HG03039 (cell line): ENCODE measurements at regions not wholly inside any gene's neighbourhood (a gene's known extent, or its start where the extent isn't known, plus 50 kb on each side); places are given as distances from the start of the nearest gene placed in this dataset.
A peak's percentile ranks its signal among the peaks of the same experiment; 100 is the strongest.

Experiments used
- ATAC-seq: cut with Tn5 transposase; IDR thresholded peaks from one replicate; pipeline ENCODE4 v1.9.1; 2021; ENCODE audit warnings: mild to moderate bottlenecking, moderate library complexity; ENCODE audit not compliant: unreplicated experiment

DNA sequence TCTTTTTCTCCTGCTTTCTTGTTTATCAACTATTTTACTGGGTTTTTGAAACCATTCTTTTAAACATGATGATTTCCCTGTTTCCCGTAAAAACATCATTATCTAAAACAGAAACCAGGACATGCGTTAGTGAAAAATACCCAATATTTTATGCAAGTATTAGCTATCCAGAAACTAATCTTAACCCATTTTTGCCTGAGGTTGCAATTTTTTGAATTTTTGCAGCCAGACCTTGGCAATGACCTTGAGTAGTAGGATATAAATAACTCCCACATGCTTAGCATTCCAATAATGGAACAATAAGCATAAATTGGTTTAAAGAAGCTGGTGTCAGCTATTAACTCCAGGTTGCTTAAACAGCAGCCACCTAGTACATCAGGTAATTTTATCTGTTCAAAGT, 308.9 kb upstream of the ANO3 start:
- no peak for ATAC-seq

GRCh38 chr11:26025676-26026075, 306.3 kb upstream of the ANO3 start:
- ATAC-seq, result no peak

- ATAC-seq, result no peak
Observed at GRCh38 chr11:26026078-26026477, 305.9 kb upstream of the ANO3 start.

DNA sequence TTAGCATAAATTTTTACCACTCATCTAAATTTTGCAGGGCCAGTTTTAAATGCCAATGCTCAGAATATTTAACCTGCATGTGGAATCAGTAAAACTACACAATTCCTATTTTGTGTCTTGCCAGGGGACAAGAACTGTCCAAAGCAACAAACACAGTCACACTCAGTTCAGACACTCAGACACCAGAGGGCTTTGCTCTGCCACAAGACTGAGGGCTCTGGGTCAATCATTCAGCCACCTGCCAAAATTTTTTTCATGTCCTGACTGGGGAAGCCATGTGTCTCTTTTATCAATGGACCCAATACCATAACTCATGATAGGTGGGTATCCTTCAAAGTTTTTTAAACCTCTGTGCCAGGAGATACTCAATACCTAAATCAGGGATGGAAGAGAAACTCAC, 304.0 kb upstream of the ANO3 start:
- ATAC-seq, result no peak

DNA sequence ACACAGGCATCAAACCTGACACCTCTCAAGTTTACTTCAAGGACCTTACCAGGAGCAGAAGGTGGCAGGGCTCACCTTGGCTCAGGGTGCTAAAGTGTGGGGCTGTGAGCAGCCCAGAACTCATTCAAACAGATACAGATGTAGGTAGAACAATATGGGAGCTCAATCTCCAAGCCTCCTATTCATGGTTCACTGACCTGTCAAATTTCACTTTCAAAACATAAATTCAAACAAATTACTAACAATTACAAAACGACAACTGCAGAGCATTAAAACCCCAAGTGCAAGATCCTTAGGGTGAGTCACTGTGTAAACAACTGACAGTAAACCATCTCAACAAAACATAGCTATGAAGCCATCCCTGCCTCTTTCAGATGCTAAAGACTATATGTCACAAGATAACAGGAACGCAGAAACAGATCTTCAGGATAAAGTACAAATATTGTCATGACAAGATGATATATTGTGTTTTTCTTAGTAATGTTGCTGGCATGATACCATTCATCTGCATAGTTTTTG, 303.5 kb upstream of the ANO3 start:
- no peak for ATAC-seq

DNA sequence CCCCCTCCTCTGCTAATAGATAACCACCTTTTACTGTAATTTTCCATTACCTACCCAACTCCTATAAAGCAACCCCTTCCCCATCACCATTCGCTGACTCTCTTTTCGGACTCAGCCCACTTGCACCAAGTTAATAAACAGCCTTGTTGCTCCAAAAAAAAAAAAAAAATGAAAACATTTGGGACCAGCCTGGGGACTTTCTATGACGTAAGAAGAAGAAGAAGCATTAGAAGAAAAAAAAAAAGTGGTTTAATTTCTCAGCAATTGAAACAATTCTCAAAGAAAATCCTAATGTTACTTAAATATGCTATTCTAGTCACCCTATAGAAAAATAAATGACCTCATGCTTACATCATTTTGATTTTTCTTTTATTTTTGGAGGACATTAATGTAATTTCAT, 301.5 kb upstream of the ANO3 start:
- ATAC-seq, result no peak

- no peak for ATAC-seq
Observed at GRCh38 chr11:26032241-26032640, 299.7 kb upstream of the ANO3 start.

DNA sequence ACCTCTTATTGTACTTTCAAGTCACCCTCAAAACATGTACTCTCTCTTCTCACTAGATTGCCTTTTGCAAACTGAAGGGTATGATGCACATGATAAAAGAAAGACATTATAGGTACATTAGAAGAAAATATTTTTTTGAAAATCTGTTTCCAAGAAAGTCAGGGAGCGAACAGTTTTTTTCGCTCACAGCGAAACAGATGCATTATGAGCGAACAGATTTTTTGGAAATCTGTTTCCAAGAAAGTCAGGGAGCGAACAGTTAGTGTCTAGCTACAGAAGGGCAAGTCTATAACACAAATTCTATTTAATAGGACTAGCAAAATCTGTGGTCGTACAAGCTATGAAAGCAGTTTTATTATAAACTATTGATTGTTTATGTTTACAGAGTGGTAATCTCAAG, 296.2 kb upstream of the ANO3 start:
- ATAC-seq, result no peak

DNA sequence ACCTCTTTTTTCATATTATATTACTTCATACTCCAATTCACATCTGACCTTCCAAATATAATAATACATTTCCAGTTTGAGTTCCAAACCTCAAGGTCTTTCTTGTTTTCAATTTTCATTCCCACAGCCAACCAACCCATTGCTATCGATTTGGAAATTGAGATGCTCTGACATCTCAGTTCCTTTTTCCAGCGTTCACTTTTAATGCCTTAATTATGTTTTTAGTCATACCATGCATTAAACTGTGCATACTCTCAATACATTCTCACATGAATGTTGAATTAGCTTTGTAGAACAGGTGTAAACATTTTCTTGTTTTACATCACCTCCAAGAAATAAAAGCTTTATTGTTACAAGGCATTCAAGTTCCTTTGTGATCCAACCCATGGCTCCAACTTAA, 294.2 kb upstream of the ANO3 start:
- peak; percentile 47 for ATAC-seq

GRCh38 chr11:26040339-26040738, 291.6 kb upstream of the ANO3 start:
- ATAC-seq, result no peak

GRCh38 chr11:26042113-26042512, 289.8 kb upstream of the ANO3 start:
- no peak for ATAC-seq

DNA sequence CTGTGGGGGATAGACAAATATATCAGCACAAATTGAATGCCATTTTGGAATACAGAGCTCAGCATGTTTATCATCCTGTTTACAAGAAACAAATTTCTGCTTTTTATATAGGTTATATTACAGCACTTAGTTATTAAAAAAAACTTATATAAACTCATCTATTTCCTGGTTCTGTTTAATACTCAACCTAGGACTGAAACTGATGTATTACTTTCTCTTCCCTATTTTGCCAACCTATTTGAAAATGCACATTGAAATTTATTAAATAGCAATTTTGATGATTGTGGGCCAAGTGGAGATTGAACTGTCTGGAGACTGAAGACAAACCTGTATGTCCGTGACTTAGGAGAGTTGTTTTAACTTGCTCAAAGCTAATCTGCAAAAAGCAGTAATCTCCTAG, 288.3 kb upstream of the ANO3 start:
- ATAC-seq, result peak; percentile 43

DNA sequence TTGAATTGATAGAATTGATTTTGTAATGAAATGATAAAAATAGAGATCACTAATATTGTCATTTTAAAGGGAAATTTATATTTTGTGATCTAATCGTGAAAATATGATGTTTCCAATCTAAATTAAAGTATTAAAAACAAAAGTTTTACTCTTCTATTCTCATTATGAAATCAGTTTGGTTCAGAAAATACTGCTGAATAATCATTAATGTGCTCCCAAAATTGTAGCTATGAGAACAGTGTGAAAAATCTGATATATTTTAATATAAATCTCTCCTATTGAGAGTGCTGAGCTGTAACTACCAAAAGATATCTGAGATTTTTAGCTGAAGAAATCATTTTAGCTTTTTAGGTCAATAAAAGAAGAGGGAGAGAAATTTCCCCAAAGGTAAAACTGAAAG, 287.5 kb upstream of the ANO3 start:
- ATAC-seq, result no peak

- ATAC-seq, result no peak
Observed at GRCh38 chr11:26045082-26045481, 286.8 kb upstream of the ANO3 start.

DNA sequence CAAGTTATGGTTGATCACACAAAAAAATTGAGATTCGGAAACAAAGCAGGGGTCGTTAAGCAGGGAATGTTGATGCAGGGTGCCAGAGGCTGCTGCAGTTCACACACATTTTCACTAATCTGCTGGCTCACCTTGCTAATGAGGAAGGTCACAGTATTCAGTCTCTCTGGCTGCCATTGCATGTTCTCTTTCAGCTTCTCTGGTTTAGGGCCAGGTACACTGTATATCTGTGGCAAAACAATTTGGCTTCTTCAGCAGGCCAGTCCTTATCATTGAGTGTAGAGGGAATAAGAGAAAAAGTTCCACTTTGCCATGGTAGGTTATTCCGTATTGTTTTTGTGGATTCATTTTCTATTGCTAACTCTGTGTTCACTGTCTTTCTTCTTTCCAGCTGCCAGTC, 283.7 kb upstream of the ANO3 start:
- no peak for ATAC-seq

GRCh38 chr11:26053966-26054365, 278.0 kb upstream of the ANO3 start:
- ATAC-seq, result no peak

DNA sequence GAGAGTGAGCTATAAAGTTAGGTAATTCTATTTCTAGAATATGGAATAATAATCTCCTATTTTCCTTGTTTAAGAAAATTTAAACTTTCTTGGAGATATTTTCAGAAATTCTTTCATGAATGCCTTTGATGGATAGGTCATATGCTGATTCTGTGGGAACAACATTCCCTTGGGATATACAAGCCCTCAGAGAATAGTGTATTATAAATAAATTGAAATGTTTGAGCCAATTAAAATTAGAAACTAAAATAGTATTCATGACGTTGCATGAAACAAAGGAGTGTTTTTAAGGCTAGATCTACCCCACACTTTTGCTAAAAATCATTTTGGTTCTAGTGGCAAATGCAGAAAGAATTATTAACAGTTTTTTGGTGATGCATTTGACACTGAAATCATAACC, 269.3 kb upstream of the ANO3 start:
- no peak for ATAC-seq

DNA sequence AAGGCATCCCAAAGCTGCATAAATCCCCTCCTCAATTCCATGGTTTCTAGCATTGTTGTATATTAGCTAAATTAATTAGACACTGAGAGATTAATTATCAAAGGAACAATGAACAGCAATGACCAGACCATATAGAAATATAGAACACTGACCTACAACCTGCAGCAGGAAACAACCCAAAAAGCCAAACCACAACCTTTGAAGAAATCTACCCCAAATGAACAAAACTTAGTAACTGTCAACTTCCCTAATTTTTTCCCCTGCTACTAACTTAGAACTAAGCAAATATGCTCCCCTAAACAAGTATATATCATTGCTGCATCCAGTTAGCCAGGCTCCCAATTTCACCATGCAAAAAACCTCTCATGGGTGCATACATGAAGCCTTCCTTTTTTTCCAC, 268.0 kb upstream of the ANO3 start:
- ATAC-seq, result no peak

DNA sequence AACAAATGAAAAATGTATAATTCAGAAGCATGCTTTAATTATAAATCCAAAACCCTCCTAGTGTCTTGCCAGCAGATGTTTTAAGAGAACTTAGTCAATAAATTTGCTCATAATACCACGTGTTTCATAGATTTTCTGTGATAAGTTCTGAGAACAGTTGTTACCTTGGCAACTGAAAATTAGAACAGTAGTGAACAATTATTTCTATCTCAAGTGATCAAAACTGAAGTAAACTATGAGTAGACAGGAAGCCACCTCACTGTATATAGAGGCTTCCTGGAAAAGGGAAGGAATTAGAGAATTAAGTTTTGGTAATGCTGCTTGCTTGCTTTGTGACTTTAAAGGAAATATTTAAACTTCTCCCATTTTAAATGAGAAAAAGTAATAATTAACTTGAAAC, 266.0 kb upstream of the ANO3 start:
- ATAC-seq, result no peak

DNA sequence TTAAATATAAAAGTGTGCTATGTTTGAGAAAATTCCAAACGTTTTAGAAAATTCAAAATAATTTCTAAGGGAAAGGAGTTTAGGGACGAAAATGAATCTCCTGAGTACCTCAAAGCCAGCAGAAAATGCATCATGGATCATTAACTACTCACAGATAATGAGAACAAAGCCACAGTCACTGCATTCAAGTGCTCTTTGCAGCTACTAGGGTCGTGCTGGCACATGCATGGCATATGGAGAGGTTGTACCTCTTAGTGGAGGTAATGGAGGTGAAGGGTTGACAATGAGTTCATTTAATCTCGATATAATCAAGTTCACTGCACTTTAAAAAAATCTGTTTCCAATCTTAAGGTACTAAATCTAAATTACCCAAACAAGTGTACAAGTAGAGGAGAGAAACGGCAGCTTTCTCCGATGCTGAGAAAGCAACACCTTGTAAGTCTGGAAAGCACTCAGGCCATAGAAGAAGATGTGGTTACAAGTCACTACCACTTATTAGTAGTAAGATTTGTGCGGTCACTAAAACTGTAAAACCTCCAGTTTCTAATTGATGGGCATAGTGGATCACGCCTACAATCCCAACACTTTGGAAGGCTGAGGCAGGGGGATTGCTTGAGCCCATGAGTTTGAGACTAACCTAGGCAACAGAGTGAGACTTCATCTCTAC, 261.1 kb upstream of the ANO3 start:
- ATAC-seq, result no peak

DNA sequence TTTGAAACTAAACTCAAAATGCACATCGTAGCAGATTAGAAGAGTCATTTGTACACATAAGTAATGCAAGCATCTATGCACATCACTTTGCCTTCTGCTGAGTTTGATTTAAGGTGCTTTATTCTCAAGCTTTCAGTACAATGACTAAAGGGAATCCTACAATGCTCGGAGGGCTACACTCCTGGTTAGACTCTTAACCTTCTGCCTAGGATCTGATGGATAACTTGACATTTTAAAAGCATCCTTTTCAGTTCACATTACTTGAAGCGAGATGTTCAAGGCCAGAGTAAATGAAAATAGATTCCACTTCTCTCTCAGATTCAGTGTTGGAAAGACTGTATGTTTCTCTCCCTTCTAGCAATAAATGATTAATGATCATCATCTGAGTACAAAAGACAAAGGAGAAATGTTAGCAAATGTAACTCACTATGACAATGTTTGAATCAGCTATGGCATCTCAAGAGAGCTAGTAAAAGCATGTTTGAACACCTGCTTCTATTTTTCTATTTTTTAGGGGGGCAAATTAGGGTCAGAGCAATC, 259.2 kb upstream of the ANO3 start:
- ATAC-seq, result no peak

DNA sequence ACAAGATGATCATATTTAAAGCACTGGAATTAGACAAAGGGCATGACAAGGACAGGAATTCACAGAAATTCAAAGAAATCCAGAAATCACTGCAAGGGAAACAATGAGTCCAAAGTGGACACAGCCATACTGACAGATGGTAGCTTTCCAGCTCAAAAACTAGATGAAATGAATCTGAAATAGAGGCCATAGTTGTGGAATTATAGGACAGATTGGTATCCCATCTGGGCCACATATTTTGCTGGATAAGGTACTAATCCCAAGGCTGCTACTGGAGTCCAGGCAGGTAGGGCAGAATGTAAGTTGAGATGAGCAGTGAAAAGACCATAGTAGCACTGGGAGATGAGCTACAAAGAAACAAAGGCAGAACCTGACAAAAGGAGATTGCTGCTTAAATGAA, 258.3 kb upstream of the ANO3 start:
- no peak for ATAC-seq
